OCI-LY7 (cell line): ENCODE measurements at regions not wholly inside any gene's neighbourhood (a gene's known extent, or its start where the extent isn't known, plus 50 kb on each side); places are given as distances from the start of the nearest gene placed in this dataset.

Experiments used
- CTCF ChIP-seq: fragments of 200-600 bp; sonication (generic); conservative IDR thresholded peaks from 2 replicates; pipeline ENCODE4 v1.5.1; 2014; ENCODE audit warnings: mild to moderate bottlenecking, antibody characterized with exemption, low read length, moderate library complexity, mixed read lengths
- EZH2phosphoT487 ChIP-seq: fragments of 200-600 bp; sonication (generic); IDR thresholded peaks from 2 replicates; pipeline ENCODE4 v1.6.1; 2018; ENCODE audit warnings: low read depth, borderline replicate concordance, mild to moderate bottlenecking, mixed run types, antibody characterized with exemption, low read length, moderate library complexity, mixed read lengths

- TF ChIP-seq CTCF (no peak), EZH2phosphoT487 (no peak)
Measured at GRCh38 chr2:22801970-22802369, 583.0 kb upstream of the KLHL29 start.
